ENCODE measurements at regions not wholly inside any gene's neighbourhood (a gene's known extent, or its start where the extent isn't known, plus 50 kb on each side); places are given as distances from the start of the nearest gene placed in this dataset.

DNA sequence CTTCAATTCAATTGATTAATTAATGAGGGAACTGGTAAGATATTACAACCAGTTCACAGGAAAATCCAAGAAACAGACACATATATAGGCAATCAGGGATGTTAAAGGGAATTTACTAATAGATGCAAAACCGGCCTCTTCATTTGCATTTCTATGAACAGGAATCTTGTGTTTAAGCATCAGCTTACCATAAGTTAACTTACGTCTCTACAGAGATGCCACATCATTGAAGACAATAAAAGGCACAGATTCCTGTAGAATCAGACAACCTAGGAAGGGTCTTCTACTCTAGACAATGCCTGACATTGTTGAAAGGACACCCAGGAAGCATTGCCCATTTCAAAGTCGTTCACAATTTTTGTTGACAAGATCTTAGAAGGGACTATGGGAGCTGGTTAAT lies 93.0 kb upstream of the EPCAM start:
- TF ChIP-seq, protein P1, sequence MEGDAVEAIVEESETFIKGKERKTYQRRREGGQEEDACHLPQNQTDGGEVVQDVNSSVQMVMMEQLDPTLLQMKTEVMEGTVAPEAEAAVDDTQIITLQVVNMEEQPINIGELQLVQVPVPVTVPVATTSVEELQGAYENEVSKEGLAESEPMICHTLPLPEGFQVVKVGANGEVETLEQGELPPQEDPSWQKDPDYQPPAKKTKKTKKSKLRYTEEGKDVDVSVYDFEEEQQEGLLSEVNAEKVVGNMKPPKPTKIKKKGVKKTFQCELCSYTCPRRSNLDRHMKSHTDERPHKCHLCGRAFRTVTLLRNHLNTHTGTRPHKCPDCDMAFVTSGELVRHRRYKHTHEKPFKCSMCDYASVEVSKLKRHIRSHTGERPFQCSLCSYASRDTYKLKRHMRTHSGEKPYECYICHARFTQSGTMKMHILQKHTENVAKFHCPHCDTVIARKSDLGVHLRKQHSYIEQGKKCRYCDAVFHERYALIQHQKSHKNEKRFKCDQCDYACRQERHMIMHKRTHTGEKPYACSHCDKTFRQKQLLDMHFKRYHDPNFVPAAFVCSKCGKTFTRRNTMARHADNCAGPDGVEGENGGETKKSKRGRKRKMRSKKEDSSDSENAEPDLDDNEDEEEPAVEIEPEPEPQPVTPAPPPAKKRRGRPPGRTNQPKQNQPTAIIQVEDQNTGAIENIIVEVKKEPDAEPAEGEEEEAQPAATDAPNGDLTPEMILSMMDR (IDR thresholded peaks at IDR 0.05), result no peak
- TF ChIP-seq EP300 (IDR thresholded peaks at IDR 0.05) (no peak), POLR2A (IDR thresholded peaks at IDR 0.05) (no peak), POLR2AphosphoS5 (IDR thresholded peaks at IDR 0.05) (no peak)

Data from stomach (tissue), 4 donors.